HG02870 (cell line): ENCODE measurements at regions not wholly inside any gene's neighbourhood (a gene's known extent, or its start where the extent isn't known, plus 50 kb on each side); places are given as distances from the start of the nearest gene placed in this dataset.

ENCODE experiments used
- ATAC-seq: cut with Tn5 transposase; IDR thresholded peaks from one replicate; pipeline ENCODE4 v1.9.1; 2021; ENCODE audit warnings: mild to moderate bottlenecking, moderate library complexity; ENCODE audit not compliant: unreplicated experiment

GRCh38 chr22:47564651-47565434 is 802.4 kb downstream of the TBC1D22A start:
- ATAC-seq = no peak

GRCh38 chr22:47564158-47564450 is 801.7 kb downstream of the TBC1D22A start:
- ATAC-seq = no peak

- no peak for ATAC-seq
Measured at GRCh38 chr22:47563406-47564157, 801.1 kb downstream of the TBC1D22A start.

- no peak for ATAC-seq
Measured at GRCh38 chr22:47561766-47562165, 799.3 kb downstream of the TBC1D22A start.

GRCh38 chr22:47561115-47561675 is 798.7 kb downstream of the TBC1D22A start:
- no peak for ATAC-seq

- no peak for ATAC-seq
Measured at GRCh38 chr22:47558828-47559700, 796.6 kb downstream of the TBC1D22A start.

- ATAC-seq = no peak
Measured at GRCh38 chr22:47556473-47556872, 794.0 kb downstream of the TBC1D22A start.

- ATAC-seq = no peak
Measured at GRCh38 chr22:47553436-47553835, 791.0 kb downstream of the TBC1D22A start.

GRCh38 chr22:47552541-47553205 is 790.2 kb downstream of the TBC1D22A start:
- no peak for ATAC-seq

GRCh38 chr22:47552024-47552423 is 789.6 kb downstream of the TBC1D22A start:
- ATAC-seq = no peak

GRCh38 chr22:47551431-47551775 is 789.0 kb downstream of the TBC1D22A start:
- ATAC-seq = no peak

GRCh38 chr22:47550524-47551430 is 788.3 kb downstream of the TBC1D22A start:
- ATAC-seq = no peak

- no peak for ATAC-seq
Measured at GRCh38 chr22:47549741-47550340, 787.4 kb downstream of the TBC1D22A start.

- ATAC-seq = no peak
Measured at GRCh38 chr22:47548953-47549740, 786.7 kb downstream of the TBC1D22A start.

- no peak for ATAC-seq
Measured at GRCh38 chr22:47547881-47548650, 785.6 kb downstream of the TBC1D22A start.

GRCh38 chr22:47547239-47547661 is 784.8 kb downstream of the TBC1D22A start:
- no peak for ATAC-seq

- ATAC-seq = no peak
Measured at GRCh38 chr22:47544696-47545095, 782.2 kb downstream of the TBC1D22A start.

GRCh38 chr22:47543447-47543846 is 781.0 kb downstream of the TBC1D22A start:
- ATAC-seq = no peak
